HG02885 (cell line): ENCODE measurements at regions not wholly inside any gene's neighbourhood (a gene's known extent, or its start where the extent isn't known, plus 50 kb on each side); places are given as distances from the start of the nearest gene placed in this dataset.
"Not testable (repeated sequence)": the region's sequence is repeated elsewhere in the genome, so short reads cannot be mapped to it uniquely, and the experiment has no call there.

Experiments
- ATAC-seq: cut with Tn5 transposase; IDR thresholded peaks from one replicate; pipeline ENCODE4 v1.9.1; 2021; ENCODE audit warnings: mild to moderate bottlenecking; ENCODE audit not compliant: unreplicated experiment, poor library complexity

- ATAC-seq: no peak
Observed at GRCh38 chr13:38160131-38160530, 189.5 kb upstream of the UFM1 start.

- ATAC-seq: no peak
Observed at GRCh38 chr13:38159710-38160109, 189.9 kb upstream of the UFM1 start.

GRCh38 chr13:38147050-38147449 lies 202.6 kb upstream of the UFM1 start:
- ATAC-seq: no peak

GRCh38 chr13:38141792-38142191 lies 207.9 kb upstream of the UFM1 start:
- ATAC-seq: no peak

- ATAC-seq: no peak
Observed at GRCh38 chr13:38135592-38135991, 214.1 kb upstream of the UFM1 start.

- ATAC-seq: no peak
Observed at GRCh38 chr13:38121267-38121666, 228.4 kb upstream of the UFM1 start.

GRCh38 chr13:38103851-38104250 lies 234.3 kb upstream of the TRPC4 start:
- no peak for ATAC-seq

GRCh38 chr13:38099751-38100150 lies 230.2 kb upstream of the TRPC4 start:
- no peak for ATAC-seq

- ATAC-seq: no peak
Observed at GRCh38 chr13:38093425-38093824, 223.9 kb upstream of the TRPC4 start.

- ATAC-seq: no peak
Observed at GRCh38 chr13:38090913-38091312, 221.3 kb upstream of the TRPC4 start.

- no peak for ATAC-seq
Observed at GRCh38 chr13:38086721-38087120, 217.1 kb upstream of the TRPC4 start.

- ATAC-seq: no peak
Observed at GRCh38 chr13:38086013-38086412, 216.4 kb upstream of the TRPC4 start.

GRCh38 chr13:38073931-38074330 lies 204.4 kb upstream of the TRPC4 start:
- ATAC-seq: no peak

GRCh38 chr13:38072696-38073095 lies 203.1 kb upstream of the TRPC4 start:
- ATAC-seq: no peak

- ATAC-seq: not testable (repeated sequence)
Observed at GRCh38 chr13:38071340-38071739, 201.8 kb upstream of the TRPC4 start.

- ATAC-seq: no peak
Observed at GRCh38 chr13:38053896-38054295, 184.3 kb upstream of the TRPC4 start.

GRCh38 chr13:38046049-38046376 lies 176.4 kb upstream of the TRPC4 start:
- no peak for ATAC-seq

- peak; percentile 90 for ATAC-seq
Observed at GRCh38 chr13:38045278-38046048, 175.9 kb upstream of the TRPC4 start.

GRCh38 chr13:38044067-38044466 lies 174.5 kb upstream of the TRPC4 start:
- ATAC-seq: no peak

- no peak for ATAC-seq
Observed at GRCh38 chr13:38042771-38043170, 173.2 kb upstream of the TRPC4 start.

GRCh38 chr13:38024431-38024830 lies 154.9 kb upstream of the TRPC4 start:
- ATAC-seq: no peak

GRCh38 chr13:38017320-38017719 lies 147.7 kb upstream of the TRPC4 start:
- no peak for ATAC-seq

- no peak for ATAC-seq
Observed at GRCh38 chr13:38013676-38014075, 144.1 kb upstream of the TRPC4 start.
